Inferior parietal cortex (tissue), 1 donor: ENCODE measurements at regions not wholly inside any gene's neighbourhood (a gene's known extent, or its start where the extent isn't known, plus 50 kb on each side); places are given as distances from the start of the nearest gene placed in this dataset.

Source experiments
- DNase-seq: peaks from one replicate; pipeline ENCODE4 v3.0.0-alpha.2; 2016; ENCODE audit errors: extremely low spot score

DNA sequence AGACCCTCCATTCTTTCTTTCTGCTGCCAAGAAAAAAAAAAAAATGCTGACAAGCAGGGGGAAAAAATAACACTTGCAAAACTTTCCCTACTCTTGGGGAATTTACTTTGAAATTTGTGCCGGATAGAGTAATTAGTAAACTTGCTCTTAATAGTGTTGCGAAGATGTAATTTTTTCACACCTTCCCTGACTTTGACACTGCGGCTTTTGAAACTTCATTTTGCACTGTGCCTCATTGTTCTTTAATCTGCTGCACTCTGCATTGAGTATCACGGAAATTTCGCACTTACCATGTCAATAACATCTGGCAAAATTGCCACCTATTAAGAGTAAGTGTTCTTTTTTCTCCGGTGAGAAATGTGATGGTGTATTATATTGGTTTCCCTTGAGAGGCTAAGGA lies 596.1 kb downstream of the VRK1 start:
- DNase-seq, result no peak

DNA sequence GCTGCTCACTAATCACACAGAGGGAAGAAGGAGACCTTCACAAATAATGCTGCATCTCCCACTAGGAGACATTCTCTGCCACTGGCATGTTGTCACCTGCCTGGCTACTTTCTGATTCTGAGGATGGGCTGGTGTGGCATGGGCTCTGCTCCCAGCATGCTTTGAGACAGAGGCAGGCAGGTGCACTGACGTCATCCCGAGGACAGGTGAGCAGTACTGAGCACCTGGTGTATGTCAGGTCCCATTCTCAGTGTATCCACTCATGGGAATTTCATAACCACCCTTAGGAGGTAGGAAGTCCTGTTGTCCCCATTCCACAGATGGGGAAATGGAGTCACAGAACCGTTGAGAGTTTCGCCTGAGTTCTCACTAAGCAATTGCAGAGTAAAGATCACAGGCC lies 597.9 kb downstream of the VRK1 start:
- DNase-seq, result no peak

DNA sequence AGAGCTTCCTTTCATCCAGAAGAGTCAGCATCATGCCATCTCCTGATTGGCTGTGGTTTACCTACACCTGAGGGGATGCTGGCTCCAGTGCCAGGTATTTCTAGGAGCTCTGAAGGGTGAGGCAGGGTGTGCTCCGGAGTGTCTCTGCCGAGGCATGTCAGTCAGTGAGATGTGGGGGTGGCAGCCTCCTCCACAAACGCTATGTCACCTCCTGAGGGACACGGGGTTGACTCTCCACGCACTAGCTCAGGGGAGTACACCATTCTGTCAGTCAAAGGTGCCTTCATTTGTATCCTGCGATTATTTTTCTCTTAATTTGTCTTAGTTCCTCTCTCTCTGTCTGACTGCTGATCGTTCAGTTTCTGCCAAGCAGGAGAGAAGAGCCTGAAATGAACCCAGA lies 604.5 kb downstream of the VRK1 start:
- no peak for DNase-seq

DNA sequence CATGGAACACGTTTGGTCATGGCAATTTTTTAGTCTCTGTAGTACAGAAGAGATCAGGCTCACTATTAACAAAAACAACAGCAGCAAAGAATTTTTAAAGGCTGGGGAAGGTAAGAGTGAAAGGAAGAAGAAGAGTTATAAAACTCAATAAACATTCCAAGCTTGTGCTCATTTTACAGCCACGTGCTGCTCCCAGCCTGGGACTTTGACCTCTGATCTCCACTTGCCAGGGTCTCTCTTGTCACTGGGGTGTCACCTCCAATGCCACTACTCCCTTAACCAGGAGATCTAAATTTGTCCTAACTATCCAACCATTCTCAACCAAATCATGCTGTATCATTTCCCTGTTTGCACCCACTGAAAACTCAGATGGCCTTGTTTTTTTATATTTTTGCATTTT lies 605.1 kb downstream of the VRK1 start:
- no peak for DNase-seq

DNA sequence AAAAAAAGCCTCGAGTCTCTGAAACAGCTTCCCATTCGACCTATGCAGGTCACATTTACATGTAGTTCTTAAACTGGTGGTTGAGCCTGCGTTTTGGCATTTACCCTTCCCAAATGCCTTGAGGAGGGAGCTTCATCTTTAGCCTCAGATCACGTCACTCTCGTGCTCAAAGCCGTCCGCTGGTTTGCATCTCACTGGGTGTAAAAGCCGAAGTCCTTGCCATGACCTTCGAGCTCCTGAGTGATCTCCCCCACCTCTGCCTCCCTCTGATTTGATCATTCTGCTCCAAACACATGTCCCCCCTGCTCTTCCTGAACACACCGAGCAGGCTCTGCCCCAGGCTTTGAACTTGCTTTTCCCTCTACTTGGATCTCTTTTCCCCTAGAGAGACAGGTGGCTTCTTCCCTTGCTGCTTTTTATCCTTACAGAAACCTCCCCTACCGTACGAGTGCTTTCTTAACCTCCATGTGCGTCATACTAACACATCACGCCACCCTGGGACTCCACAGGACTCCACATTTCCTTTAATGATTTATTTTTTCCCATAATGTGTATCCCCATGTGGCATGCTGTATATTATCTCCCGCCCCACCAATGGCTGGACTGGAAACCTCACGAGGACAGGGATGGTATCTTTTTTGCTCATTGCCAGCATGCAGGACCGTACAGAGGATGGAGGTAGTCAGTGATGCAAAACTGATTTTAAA lies 610.7 kb downstream of the VRK1 start:
- DNase-seq, result no peak

DNA sequence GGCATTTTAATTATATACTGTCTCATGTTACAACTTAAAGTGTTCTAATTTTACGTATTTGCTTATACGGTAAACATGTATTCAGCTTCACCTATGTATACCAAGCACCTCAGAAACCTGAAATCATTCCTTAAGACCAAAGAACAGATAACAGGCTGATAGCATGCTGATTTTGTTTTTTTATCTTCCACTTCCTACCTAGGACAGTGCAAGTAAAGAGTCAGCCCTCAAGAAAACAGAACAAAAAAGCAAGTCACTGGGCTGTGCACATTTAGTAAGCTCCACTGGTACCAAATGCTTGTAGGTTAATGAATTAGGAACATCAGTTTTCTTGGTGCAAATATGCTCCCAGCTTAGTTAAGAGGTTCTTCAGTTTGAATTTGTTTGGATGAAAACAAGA lies 611.3 kb downstream of the VRK1 start:
- DNase-seq, result no peak

DNA sequence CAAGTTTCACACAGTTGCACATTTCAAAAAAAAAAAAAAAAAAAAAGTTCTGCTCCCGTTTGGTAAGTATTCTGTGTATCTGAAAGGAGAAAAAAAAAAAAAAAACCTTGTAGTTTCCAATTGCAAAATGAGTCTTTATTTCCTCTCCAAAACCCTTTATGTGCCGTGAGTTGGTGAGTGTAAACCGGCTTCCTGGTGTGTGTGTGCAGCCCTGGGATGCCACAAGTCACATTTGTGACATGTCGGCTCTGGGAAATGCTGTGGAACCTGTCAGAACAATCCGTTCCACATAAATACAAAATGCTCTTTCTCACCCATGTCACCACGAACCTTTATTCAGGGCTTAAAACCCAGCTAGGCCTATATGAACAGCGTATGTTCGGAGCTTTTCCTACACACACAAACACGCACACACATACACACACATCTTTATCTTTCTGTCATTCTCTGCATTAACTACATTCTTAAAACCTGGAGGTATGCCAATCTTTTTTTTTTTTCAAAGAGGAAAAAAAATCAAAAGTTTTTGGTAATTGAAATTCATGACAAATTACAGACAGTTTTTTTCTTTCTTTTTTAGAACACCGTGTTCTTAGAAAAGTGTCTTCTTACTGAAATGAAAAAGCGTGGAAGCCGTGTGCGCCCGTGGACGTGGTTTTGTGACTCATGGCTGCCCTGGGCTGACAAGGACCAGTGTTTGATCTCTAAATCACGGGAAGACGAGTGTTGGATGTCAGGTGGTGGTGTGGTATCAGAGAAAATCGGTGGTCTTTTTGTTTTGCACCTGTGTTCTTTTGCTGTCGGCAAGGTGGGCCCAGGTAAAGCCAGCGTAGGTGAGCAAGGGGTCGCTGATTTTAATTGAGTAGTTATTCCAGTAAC lies 612.0 kb downstream of the VRK1 start:
- DNase-seq, result no peak

DNA sequence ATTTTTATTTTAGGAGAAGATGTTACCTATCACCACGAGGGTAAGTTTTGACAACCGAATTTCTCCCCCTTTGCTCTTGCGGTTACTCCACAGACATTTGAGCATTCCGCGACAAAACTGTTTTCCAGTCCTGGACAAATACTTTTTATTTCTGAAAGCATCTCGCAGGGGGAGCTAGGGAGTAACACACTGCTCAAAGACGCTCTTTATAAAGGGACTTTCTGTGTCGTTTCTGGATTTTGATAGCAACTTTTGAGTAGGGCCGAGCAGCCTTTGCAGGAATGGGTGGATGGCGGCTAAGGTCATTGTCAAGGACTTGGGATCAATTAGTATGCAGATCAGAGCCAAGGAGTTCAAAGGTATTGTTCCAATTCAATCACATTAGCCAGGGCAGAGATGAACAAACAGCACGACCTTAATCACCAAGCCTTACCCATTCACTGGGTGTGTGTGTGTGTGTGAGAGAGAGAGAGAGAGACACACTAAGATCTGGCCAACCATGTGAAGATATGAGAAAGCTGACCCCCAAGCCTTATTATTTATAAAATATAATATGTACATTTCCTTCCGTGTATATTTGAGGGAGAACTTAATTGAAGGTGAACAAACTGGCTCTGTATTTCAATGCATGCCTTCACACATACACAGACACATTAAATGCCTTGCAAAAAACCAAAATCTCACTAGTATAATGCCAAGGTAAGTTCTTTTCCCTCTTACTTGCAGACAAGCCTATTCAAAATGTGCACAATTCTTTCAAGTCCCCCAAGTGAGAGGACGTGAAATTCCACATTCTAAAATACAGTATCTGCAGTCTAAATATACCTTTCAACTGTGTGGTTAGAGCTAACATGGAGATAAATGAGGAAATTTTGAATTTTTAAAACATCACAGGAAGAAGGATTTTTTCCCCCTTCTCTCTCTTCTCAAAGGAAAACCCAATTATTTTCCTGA lies 613.8 kb downstream of the VRK1 start:
- DNase-seq, result peak; percentile 30

DNA sequence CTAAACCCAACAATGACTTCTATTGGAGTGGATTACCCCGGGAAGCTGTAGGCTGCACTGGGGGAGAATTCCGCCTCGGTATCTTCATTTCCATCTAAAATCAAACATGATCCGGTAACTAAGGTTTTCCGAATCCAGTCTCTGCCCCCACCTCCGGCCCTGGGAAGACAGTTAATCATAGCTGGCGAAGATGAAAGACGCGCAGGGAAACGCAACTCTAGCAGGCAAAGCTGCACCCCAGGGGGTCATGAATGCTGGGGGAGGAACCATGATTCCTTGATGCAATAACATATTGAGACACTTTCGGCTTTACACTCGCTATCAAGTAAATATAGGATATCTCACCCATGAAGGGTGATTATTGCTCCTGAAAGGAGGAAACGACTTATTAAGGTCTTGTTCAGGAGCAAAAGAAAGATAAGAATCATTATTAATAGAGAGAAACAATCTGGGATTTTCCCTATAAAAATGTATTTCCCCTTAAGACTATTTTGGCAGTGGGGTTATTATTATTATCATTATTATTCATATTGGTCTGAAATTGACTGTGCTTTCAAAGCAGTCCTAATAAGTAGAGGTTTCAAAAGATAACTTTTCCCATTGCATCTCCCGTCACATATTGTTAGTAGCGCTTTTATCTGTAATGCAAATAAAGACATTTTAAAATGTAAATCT lies 614.9 kb downstream of the VRK1 start:
- DNase-seq, result no peak

DNA sequence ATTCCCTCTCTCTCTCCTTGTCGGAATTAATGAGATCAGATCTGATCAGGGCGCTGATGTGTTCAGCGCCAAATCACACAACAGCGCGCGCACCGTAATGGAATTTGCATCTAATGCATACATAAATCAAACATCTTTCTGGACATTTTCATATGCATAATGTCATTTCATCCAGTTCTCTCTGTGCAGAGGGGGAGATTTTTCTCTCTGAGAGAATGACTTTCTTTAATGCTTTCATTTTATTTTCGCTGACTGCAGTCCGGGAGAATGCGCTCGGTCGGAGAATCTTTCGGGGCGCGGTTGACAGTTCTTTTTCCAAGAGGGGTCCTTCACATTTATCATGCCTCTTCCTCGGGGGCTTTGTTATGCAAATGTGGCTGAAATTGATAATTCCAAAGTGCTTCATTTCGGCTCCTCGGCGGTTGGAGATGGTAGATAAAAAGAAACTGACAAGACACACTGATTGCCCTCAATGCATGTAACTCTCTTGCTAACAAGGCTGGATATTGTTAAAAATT lies 615.9 kb downstream of the VRK1 start:
- peak; percentile 19 for DNase-seq

DNA sequence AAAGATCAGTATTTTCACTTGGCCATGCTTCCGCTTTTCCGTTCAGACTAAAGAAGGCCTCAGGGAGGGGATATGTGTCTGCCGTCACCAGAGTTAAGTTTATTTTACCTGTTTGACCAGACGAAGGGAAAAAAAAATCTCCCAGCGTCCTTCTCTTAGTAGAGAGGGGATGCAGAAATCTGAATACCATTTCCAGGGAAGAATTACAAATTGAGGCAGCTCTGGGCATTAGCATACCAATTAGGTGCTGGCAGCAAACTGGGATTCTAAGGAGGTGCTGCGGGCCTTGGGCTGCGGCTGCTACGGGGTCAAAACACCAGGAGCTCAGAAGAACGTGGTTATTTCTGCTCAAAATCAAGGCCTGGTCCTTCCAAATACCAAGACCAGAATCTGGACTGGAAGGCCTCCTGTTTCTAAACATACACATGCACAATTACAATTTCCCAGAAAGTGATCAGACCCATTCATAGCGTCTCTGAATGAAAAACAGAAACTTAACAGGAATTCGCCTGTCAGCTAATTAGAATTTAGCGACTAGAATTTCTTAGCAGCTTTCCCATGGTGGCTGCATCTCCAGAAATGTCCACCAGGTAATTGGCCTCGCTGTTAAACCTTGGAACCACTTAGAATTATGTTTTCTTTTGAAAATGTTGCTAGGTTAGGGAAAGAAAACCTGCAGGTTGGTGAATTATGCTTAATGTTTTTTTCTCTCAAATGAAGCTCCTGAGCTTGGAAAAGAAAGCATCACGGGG lies 617.0 kb downstream of the VRK1 start:
- DNase-seq, result no peak

DNA sequence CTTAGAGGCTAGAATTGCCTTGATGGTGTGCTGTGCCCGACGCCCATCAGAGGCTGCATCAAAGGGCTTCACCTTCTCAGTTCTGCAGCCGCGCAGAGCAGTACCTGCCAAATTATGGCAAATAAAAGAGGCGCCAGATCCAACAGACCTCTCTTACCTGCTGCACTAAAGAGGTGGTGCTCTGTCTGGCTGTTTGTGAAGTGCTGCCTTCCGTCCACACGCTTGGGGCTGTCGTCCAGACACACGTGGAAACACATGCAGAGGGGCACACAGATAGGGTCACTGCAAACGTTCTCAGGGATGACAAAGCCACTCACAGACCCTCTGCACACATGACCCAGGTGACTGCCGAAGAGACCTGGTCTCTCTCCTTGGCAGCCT lies 617.5 kb downstream of the VRK1 start:
- DNase-seq, result no peak

DNA sequence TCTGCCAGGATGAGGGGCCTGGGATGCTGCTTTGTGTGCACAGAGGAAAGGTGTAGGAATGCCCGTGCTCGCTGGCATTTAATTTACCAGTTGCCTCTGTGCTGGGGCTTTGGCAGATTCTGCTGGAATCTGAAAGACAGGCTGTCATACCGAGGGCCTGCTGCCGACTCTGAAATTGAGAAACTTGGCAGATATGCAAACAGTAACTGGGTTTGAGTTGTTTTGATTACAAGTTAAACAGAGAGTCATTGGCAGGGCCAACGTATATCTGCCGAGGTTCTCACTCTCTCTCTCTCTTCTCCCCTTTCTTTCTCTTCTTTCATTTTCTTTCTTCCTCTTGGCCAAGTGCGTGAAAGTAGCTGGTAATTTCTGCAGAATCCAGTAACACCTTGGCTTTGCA lies 618.7 kb downstream of the VRK1 start:
- no peak for DNase-seq

DNA sequence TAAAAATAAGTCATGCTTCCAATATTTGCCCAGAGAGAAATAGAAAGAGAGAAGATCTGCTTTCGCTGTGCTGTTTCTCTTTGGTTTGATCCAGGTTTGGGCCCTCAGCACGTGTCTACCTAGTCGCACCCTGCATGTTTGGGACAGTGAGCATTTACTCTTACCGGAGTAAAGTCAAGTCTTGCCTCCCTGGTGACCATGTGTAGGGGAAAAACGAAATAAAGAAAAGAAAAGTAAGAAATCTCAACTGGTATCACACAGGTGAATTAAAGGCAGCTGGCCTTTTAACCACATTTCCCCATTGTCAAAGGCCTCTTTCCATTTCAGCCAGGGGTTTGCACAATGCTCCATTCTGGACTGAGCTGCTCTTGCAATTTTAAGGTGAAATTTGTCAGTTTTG lies 619.4 kb downstream of the VRK1 start:
- DNase-seq, result no peak

DNA sequence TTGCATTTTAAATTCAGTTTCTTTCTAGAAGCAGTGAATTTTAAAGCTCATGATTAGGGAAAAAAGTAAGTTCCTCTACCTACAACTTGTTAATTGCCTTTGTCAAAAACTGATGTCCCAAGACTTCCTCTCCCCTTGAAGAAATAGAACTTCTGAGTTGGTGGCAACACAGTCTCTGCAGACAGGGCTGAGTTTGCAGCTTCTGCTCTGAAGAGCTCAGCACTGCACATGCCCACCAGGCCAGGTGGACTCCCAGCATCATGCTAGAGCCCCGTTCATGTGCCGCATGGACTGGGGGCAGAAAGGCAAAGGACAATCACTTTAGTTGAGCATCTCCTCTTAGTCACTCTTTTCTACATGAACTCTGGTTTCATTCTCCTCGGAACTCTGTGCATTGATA lies 620.1 kb downstream of the VRK1 start:
- DNase-seq, result no peak

DNA sequence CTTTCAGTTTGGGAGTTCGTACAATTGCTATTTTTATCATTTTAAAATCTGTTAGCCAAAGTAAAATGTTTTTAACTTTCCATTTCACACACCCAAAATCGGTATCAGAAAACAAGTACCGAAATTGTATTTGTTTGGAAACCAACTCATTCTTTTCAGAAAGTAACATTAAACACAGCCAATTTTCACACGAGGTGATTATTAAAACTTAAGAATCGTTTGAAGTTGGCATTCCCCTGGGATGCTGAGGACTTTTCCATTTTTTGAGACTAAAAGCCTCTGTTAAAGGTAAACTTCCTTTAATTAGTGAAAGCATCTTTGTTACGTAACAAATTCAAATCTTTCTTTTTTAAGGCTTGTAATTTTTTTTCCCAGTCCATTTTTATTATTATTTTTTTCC lies 623.0 kb downstream of the VRK1 start:
- DNase-seq, result no peak

DNA sequence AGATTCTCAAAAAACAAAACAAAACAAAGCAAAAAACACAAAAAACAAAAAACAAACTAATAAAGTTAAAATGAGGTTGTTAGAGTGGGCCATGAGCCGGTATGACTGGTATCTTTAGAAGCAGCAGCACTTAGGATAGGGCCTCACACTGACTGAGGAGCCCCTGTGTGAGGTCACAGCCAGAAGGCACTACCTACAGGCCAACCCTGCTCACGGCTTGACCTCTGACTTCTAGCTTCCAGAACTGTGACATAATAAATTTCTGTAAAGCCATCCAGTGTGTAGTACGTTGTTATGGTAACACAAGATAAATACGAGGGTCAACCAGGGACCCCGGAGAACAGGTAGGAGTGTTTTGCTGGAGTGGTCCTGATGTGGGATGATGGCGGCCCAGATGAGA lies 629.6 kb downstream of the VRK1 start:
- no peak for DNase-seq

DNA sequence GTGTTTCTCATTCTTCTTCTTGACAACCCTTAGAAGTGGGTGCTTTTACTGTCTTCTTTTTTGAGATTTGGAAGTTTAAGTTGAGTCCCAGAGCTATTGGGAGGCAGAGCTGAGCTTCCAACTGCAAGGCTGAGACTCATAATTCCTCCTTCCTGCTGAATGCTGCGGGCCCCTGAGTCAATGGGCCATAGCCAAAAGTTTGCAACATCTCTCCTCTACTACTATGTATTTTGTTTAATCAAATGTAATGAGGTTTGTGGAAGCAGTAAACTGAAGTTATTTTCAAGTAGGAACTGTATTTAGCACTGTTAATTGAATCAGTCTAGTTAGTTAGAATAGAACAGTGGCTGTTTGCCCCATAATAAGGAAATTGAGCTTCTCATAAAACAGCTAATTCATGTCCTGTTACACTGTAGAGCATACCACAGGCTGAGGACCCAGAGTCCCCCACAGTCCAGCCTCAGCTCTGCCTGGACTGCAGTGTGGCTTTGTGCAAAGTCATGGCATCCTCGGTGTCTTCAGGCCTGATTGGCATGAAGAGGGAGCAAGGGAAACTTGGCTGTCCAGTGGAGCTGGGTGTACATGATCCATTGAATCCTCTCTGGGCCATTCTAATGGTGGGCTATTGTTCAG lies 631.7 kb downstream of the VRK1 start:
- no peak for DNase-seq

DNA sequence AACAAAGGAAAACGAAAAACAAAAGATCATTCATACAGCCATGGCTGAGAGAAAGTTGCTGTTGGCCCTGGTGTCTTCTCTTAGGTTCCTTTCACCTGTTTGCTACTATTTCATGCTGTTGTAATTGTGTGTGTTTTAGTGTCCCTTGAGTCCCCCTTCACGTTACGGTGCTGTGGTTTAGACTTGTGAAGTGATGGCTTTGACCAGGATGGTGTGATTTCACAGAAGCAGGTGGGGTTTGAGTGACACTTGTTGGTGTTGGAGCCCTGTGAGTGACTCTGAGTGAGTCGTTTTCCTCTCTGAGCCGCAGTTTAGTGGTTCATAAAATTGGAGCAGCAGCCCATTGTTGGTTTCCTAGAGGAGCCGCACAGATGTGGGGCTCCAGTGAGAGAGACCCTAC lies 635.4 kb downstream of the VRK1 start:
- no peak for DNase-seq

DNA sequence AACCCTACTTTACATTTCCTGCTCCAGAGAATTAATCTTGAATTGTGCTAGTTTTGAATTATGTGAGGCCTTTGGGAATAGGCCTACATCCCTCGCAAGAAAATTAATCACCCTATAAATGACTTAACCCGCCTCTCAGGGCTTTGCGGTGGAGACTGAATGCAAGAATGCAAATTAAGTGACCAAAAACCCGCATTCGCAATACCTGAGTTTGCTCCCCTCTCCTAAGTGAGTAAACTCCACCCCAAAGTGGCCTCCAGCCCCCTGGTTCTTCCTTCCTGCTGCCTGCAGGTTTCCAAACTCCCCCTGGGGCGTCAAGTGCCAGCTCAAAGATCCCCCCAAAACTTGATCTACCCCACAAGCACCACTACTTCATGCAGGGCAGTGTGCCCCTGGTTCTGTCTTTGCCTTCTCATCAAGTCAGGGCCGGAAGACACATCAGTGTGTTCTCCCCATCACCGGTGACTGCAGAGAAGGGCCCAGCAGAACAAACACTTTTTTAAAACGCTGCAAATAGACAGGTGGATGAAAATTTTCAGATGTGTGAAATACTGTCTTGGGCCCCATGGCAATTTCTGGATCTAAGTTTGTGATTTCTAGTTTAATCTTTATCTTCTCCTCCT lies 644.7 kb downstream of the VRK1 start:
- DNase-seq, result no peak
